ENCODE measurements at regions not wholly inside any gene's neighbourhood (a gene's known extent, or its start where the extent isn't known, plus 50 kb on each side); places are given as distances from the start of the nearest gene placed in this dataset.

DNA sequence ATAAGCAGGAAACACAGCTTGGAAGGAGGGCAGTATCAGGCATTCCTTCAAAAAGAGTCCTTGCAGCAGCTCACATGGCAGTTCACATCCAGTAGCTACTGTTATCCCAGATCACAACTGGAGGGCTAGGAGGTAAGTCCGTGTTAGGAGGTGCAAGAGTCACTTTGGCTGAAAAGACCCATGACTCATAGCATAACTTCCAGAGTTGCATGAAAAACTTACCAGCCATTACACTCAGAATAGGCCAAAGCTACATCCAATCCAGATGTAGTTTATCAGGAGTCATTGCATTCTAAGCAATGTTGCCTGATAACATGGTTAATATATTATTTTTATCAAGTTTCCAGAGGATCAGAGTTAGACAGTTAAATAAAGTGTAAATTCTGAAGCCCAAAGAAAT is 1126.4 kb upstream of the SEMA6A start:
- Histone ChIP-seq H3K9me3 (ENCODE audit: control insufficient read depth, low read depth, low read length) (no peaks in the 10 kb centered on the region), H3K9me1 (ENCODE audit: control insufficient read depth, extremely low read depth, insufficient read depth, low read length) (no peaks in the 10 kb centered on the region), H3K79me2 (ENCODE audit: control insufficient read depth, insufficient read depth, low read length) (no peaks in the 10 kb centered on the region), H3K27ac (ENCODE audit: control insufficient read depth, insufficient read depth, low read length) (no peak overlapping the region), H3K9ac (ENCODE audit: control insufficient read depth, extremely low read depth, insufficient read depth, low read length) (no peak overlapping the region), H4K20me1 (ENCODE audit: control insufficient read depth, extremely low read depth, insufficient read depth, low read length) (no peaks in the 10 kb centered on the region), H2AFZ (ENCODE audit: control insufficient read depth, low read length) (no peak overlapping the region), H3K4me2 (ENCODE audit: control insufficient read depth, extremely low read depth, insufficient read depth, low read depth, low read length) (no peak overlapping the region), H3K27me3 (ENCODE audit: control insufficient read depth, extremely low read depth, insufficient read depth, low read length) (no peaks in the 10 kb centered on the region), H3K4me1 (ENCODE audit: control insufficient read depth, extremely low read depth, insufficient read depth, low read length) (no peaks in the 10 kb centered on the region), H3K4me3 (ENCODE audit: control insufficient read depth in 2 of 3, extremely low read depth in 1 of 3, insufficient read depth in 2 of 3, low read depth in 1 of 3, low read length in 3 of 3) (no peak overlapping the region), H3K36me3 (ENCODE audit: control insufficient read depth in 2 of 2, extremely low read depth in 1 of 2, insufficient read depth in 2 of 2, low read length in 2 of 2) (no peaks in the 10 kb centered on the region)
- DNase-seq (ENCODE audit: low read depth, low spot score) = no peak
- dilution Hi-C loops (cut with MboI; ENCODE audit: extremely low pct_ligation_motif_present, low sequenced_read_pairs) = no loop called here
- TF ChIP-seq CTCF (optimal IDR thresholded peaks at IDR 0.05 in 1 of 3, IDR thresholded peaks at IDR 0.05 in 1 of 3, conservative IDR thresholded peaks at IDR 0.05 in 1 of 3; ENCODE audit: extremely low read depth in 1 of 3, insufficient read depth in 2 of 3, low read length in 3 of 3) (no peak), EZH2 (IDR thresholded peaks at IDR 0.05; ENCODE audit: low read length) (no peak)
- no peak for FAIRE-seq

DNA sequence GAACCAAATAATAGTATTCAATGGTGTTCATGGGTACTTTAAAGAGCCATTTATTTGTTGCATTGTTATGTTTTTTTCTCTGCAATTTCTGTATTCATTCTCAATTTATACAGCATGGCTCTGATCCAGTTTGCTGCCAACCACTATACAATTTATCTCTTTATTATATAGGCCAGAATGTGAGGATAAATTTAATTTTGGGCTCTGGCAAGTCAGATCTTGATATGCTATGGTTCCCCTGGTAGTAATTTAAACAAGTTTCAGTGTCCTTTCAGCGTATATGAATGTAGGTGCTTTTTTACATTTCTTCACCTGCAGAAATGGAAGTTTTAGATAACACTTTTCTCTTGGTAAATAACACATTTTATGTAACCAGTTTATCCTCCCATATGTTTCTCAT is 1118.0 kb upstream of the SEMA6A start:
- Histone ChIP-seq H3K36me3 (ENCODE audit: control insufficient read depth in 2 of 2, extremely low read depth in 1 of 2, insufficient read depth in 2 of 2, low read length in 2 of 2) (no peaks in the 10 kb centered on the region), H2AFZ (ENCODE audit: control insufficient read depth, low read length) (no peak overlapping the region), H3K79me2 (ENCODE audit: control insufficient read depth, insufficient read depth, low read length) (no peaks in the 10 kb centered on the region), H4K20me1 (ENCODE audit: control insufficient read depth, extremely low read depth, insufficient read depth, low read length) (no peaks in the 10 kb centered on the region), H3K27ac (ENCODE audit: control insufficient read depth, insufficient read depth, low read length) (no peak overlapping the region), H3K9me1 (ENCODE audit: control insufficient read depth, extremely low read depth, insufficient read depth, low read length) (no peaks in the 10 kb centered on the region), H3K4me1 (ENCODE audit: control insufficient read depth, extremely low read depth, insufficient read depth, low read length) (no peaks in the 10 kb centered on the region), H3K27me3 (ENCODE audit: control insufficient read depth, extremely low read depth, insufficient read depth, low read length) (no peaks in the 10 kb centered on the region), H3K9me3 (ENCODE audit: control insufficient read depth, low read depth, low read length) (no peaks in the 10 kb centered on the region), H3K4me3 (ENCODE audit: control insufficient read depth in 2 of 3, extremely low read depth in 1 of 3, insufficient read depth in 2 of 3, low read depth in 1 of 3, low read length in 3 of 3) (no peak overlapping the region), H3K4me2 (ENCODE audit: control insufficient read depth, extremely low read depth, insufficient read depth, low read depth, low read length) (no peak overlapping the region), H3K9ac (ENCODE audit: control insufficient read depth, extremely low read depth, insufficient read depth, low read length) (no peak overlapping the region)
- no peak for TF ChIP-seq EZH2 (IDR thresholded peaks at IDR 0.05; ENCODE audit: low read length)
- TF ChIP-seq CTCF (optimal IDR thresholded peaks at IDR 0.05 in 1 of 3, IDR thresholded peaks at IDR 0.05 in 1 of 3, conservative IDR thresholded peaks at IDR 0.05 in 1 of 3; ENCODE audit: extremely low read depth in 1 of 3, insufficient read depth in 2 of 3, low read length in 3 of 3) = no peak
- DNase-seq (ENCODE audit: low read depth, low spot score) (no peak), FAIRE-seq (no peak)
- dilution Hi-C loops (cut with MboI; ENCODE audit: extremely low pct_ligation_motif_present, low sequenced_read_pairs) = no loop called here

All from keratinocyte (primary cell).